Umbilical cord (tissue), 1 donor: ENCODE measurements at regions not wholly inside any gene's neighbourhood (a gene's known extent, or its start where the extent isn't known, plus 50 kb on each side); places are given as distances from the start of the nearest gene placed in this dataset.
"Not testable (repeated sequence)": the region's sequence is repeated elsewhere in the genome, so short reads cannot be mapped to it uniquely, and the experiment has no call there.

Experiments used
- DNase-seq: peaks from one replicate; pipeline ENCODE4 v3.0.0-alpha.2; 2015; ENCODE audit warnings: low spot score

DNA sequence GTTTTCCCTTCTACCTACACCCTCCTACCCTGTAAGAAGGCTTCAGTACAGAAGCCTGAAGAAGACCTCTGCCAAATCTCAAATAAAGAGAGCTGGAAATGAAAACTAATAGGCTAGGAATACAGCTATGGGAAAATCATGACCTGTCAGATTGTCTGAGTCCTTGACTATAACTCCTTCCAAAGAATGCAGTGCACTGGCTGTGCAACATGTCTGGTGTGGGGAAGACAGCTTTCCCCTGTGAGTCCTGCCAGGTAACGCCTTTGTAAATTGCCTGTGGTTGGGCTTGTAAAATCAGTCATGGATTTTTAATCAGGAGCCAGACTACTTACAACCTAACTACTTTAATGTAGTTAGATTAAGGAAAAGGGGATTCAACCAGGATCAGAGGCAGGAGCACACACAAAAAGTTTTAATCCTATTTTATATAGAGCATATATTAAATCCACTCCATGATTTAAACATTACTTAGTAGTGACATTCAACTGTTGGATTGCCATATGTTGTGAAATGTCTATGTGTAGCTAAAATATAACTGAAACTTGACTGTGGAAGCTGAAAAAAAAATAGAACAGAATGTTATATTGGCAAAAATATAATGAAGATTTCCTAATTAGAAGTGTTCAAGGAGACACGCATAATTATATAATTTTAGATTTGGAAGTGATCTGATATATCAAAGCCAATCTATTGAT, 1667.8 kb downstream of the KCNT2 start:
- DNase-seq = no peak

DNA sequence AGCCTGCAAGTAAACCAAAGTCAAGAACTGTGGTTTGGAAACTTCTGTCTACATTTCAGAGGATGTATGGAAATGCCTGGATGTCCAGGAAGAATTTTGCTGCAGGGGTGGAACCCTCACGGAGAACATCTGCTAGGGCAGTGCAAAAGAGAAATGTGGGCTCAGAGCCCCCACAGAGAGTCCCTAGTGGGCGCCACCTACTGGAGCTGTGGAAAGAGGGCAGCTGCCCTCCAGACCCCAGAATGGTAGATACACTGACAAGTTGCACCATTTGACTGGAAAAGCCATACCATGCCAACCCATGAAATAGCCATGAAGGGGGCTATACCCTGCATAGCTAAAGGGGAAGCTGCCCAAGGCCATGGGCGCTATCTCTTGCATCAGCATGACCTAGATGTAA, 1672.4 kb downstream of the KCNT2 start:
- DNase-seq = no peak

DNA sequence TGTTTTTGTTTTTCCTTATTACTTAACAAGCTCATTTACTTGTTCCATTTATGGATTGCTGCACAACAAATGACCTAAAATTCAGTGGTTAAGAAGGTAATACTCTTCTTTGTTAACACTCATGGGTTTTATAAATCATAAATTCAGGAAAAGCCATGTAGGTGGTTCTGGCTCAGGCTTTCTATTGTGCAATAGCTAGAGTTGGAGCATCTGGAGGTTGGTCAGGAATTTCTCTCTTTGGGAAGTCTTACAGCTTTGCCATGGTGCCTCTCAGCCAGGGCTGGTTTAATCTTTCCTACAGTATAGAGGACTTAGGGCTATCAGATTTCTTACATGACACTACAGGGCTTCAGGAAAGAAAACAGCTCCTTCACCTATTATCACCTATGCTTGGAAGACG, 1677.1 kb downstream of the KCNT2 start:
- DNase-seq = no peak

DNA sequence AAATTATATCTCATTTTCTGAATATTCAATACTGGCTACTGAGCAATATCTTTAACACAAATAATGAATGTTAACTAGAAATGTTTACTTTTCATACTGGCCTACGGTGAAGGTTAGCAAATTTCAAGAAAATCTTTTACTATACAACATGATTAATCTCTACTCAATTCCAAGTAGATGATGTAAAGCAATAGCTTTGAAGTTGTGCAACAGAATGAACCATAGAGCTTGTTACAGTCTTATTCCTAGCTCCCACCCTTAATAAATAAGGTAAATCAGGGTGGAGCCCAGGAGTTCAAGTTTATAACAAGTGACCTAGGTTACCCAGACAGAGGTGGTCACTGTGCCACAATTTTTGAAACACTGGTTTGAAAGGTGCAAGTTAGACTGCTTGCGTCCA, 1678.1 kb downstream of the KCNT2 start:
- DNase-seq = peak; percentile 13

DNA sequence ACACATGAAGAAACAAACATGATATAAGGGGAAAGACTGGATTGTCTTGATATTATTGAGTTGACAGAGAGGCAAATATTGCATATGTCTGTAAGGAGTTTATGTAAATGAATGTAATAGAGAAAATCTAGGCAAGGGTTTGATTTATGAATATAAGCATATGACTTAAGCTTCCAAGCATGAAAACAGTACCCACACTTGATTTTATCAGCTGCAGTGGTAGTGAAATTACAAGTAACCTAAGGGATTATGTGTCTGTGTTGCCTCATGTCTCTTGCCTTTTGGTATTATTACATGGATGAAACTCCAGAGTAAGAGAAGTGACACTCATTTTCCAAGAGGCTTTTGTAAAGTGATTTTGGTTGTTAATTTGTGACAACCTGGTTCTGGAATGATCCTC, 1678.9 kb downstream of the KCNT2 start:
- DNase-seq = peak; percentile 35

DNA sequence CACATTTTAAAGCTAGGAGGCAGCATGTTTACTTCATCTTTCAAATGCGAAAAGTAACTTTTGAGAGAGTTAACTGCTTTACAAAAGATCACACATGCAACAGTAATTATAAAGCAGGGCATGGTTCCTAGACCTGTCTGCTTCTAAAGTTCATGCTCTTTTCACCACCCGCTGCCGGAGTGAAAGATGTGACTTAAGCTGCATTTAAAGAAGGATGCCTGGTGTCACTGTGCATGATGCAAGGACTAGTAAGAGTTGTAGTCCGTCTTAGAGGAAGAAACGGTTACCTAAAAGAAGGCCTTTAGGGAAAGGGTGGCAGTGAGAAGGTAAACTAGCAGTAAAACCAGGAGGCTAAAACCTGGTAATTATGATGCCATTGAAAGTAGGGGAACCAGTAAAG, 1689.1 kb downstream of the KCNT2 start:
- DNase-seq = no peak

DNA sequence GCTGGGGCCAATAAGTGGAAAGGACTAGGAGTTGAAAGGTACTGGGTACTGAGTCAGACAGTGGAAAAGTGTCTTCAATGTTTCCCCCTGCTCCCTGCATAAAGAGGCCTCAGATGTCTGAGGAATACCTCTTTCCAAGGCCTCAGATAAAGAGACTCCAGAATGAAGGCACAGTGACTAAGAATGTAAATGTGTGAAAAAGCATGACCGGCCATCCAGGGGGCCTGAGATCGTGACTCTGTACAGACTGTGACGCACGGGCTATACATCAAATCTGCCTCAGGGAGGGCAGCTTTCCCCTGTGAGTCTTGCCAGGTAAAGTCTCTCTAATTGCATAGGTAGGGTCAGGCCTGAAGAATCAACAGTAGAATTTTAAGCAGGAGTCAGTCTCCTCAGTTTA, 1690.5 kb downstream of the KCNT2 start:
- DNase-seq = no peak

DNA sequence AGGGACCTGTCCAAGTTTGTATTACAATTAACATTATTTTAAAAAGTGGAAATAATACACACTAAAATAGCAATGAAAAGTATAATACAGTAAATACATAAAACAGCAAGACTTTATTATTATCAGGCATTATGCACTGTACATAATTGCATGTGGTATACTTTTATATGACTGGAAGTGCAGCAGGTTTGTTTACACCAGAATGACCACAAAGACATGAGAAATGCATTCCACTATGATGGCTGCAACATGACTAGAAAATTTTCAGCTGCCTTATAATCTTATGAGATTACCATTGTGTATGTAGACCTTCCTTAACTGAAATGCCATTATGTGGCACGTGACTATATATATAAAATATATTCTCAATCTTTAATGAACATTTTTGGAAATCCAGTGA, 1699.6 kb downstream of the KCNT2 start:
- DNase-seq = no peak

DNA sequence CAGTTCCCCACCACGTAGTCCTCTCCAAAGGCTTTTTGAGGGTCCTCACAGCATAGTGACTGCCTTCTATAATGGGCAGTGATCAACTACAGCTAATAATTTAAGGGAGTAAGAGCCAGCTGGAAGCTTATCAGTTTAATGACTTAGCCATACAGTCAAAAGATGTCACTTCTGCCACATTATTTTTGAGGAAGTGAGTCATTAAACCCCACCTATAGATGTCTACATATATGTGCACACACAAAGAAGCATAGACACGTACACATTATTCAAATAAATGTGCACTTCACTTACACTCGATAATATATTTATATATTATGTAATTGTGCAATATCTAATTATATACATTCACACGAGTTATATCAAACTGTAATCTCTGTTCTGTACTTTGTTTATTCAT, 1704.7 kb downstream of the KCNT2 start:
- DNase-seq = no peak

DNA sequence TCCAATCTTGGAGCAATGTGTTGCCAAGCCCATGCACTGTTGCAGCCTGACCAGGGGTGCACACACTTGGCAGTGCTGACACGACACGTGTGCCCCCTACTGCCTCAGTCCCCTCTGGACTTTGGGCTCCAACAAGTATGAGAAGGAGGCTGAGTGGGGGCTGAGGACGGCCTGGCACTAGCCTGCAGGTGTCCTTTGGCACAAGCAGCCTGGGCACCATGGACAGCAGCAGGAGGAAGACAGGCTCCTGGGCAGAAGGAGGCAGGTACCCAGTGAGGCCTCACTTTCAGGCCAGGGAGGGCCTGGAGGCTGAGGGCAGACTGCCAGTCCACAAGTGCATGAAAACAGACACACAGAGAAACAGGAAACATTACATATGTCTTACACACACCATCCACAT, 1702.9 kb upstream of the B3GALT2 start:
- no peak for DNase-seq

DNA sequence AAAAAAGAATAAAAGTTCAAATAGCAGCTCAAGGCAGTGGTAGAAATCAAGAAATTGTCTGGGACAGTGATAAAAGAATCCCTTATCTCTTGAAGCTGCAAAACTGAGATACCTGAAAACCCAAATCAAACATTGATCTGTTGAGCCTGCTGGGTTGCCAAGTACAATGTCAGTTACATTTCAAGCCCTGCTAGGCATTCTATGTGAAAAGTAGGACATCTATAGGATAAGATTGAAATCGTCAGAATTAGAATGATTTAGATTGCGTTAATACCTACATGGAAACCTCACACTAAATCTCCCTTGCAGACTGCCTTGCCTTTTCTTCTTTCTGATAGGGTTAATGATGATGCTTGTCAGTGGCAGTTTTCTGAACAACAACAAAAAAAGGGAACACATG, 1684.4 kb upstream of the B3GALT2 start:
- DNase-seq = no peak

DNA sequence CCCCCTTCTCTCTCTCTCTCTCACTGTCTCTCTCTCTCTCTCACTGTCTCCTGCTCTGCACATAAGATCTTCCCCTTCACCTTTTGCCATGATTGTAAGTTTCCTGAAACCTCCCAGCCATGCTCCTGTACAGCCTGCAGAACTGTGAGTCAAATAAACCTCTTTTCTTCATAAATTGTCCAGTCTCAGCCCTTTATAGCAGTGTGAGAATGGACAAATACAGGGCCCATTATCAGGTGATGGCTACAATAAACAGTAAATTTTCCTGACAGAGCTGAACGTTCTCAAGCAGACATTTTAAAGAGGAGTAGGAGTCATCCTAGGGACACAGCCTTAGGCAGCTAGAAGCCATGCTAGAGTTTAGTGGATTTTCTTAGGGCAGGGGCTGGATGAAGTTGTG, 1679.7 kb upstream of the B3GALT2 start:
- DNase-seq = no peak

DNA sequence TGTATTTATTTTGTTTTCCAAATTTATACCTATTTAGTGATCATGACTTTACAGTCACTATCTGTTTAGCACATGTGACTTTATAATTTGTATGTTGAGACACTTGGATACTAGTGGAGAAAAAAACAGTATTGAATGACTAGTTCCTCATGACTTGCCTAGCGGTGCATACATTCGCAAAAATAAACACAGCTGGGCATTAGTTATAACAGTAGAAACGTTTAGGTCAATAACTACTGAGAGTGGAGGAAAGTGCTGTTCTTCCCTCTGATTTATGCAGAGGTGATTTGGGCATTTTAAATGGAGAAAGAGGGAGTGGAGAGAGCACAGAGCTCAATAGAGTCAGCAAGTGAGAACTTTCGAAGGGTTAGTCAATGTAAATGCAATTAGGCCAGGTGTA, 1679.0 kb upstream of the B3GALT2 start:
- no peak for DNase-seq

DNA sequence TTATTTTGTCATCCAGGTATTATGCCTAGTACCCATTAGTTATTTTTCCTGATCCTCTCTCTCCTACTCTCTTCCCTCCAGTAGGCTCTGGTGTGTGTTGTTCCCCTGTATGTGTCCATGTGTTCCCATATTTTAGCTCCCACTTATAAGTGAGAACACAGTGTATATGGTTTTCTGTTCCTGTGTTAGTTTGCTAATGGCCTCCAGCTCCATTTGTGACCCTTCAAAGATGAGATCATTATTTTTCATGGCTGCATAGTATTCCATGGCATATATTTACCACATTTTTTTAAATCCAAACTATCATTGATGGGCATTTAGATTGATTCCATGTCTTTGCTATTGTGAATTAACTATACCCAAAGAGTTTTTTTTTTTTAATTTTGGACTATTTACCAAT, 1675.7 kb upstream of the B3GALT2 start:
- no peak for DNase-seq

DNA sequence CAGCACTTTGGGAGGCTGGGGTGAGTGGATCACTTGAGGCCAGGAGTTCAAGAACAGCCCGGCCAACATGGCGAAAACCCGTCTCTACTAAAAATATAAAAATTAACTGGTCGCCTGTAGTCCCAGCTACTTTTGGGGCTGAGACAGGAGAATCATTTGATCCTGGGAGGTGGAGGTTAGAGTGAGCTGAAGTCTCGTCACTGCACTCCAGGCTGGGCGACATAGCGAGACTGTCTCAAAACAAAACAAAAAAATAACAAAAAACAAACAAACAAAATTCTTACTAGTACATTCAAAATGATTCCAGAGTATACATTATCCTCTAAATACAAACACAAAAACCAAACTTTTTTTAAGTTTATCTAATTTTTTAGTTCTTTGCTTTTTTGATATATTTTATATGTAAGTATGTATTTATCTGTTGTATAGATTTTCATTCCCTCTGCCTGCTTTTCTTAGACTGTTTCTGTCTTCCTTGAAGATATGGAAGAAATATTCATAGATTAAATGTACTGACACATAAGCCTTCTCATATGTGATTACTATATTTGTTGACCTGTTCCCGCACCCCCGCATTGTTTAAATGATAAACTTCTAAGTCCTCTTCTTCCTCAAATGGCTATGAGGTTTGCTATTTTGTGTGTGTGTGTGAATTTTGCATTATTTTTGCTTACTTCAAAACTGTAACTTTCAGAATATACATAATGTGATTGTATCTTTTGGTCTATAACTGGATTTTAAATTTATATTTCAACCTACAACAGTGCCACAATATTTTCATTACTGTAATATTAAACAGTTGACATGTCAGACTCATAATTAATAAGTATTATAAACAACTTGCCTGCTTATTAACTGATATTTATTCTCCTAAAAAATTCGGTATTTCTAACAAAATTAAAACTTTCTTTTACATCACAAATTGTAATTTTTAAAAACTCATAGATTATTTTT, 1674.1 kb upstream of the B3GALT2 start:
- DNase-seq = no peak

DNA sequence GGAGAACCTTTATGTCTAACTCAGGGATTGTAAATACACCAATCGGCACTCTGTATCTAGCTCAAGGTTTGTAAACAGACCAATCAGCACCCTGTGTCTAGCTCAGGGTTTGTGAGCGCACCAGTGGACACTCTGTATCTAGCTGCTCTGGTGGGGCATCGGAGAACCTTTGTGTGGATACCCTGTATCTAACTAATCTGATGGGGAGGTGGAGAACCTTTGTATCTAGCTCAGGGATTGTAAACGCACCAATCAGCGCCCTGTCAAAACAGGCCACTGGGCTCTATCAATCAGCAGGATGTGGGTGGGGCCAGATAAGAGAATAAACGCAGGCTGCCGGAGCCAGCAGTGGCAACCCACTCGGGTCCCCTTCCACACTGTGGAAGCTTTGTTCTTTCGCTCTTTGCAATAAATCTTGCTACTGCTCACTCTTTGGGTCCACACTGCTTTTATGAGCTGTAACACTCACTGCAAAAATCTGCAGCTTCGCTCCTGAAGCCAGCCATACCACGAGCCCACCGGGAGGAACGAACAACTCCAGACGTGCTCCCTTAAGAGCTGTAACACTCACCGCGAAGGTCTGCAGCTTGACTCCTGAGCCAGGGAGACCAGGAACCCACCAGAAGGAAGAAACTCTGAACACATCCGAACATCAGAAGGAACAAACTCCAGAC, 1673.2 kb upstream of the B3GALT2 start:
- not testable (repeated sequence) for DNase-seq

DNA sequence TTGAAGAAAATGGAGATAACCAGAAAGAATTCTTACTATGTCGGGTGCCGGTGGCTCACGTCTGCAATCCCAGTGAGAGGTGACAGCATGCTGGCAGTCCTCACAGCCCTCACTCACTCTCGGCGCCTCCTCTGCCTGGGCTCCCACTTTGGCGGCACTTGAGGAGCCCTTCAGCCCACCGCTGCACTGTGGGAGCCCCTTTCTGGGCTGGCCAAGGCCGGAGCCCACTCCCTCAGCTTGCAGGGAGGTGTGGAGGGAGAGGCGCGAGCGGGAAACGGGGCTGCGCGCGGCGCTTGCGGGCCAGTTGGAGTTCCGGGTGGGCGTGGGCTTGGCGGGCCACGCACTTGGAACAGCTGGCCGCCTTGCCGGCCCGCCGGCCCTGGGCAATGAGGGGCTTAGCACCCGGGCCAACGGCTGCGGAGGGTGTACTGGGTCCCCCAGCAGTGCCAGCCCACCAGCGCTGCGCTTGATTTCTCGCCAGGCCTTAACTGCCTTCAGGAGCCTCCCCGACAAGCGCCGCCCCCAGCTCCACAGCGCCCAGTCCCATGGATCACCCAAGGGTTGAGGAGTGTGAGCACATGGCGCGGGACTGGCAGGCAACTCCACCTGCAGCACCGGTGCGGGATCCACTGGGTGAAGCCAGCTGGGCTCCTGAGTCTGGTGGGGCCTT, 1672.5 kb upstream of the B3GALT2 start:
- not testable (repeated sequence) for DNase-seq

DNA sequence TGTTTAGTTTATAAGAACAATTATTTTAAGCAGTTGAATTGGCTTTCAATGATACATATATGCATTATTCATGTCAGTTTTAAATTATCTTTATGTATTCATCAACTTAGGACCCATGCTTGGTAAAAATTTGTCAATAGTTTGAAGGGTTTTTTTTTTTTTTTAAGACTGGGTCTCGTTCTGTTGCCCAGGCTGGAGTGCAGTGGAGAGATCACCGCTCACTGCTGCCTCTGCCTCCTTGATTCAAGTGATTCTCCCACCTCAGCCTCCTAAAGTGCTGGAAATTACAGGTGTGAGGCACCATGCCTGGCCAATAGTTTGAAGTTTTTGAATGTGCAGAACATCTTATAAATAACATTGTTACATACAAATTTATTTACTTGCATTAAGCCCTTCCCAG, 1671.0 kb upstream of the B3GALT2 start:
- DNase-seq = no peak

DNA sequence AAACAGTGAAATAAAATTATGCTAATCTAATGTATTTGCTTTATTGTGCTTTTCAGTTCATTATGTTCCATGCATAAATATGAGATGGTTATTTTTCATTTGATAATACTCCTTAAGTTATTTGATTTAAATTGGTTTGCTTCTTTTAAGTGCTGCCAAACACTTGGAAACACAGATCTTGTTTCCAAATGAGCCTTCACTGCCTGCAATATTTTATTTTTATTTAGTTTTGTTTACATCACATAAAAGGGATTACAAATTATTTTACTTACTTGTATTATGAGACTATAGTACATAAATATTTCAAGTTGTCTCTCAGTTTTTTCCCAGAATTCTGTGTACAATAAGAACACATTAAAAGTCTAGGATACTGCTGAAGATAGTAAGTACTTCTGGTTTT, 1662.4 kb upstream of the B3GALT2 start:
- DNase-seq = no peak

DNA sequence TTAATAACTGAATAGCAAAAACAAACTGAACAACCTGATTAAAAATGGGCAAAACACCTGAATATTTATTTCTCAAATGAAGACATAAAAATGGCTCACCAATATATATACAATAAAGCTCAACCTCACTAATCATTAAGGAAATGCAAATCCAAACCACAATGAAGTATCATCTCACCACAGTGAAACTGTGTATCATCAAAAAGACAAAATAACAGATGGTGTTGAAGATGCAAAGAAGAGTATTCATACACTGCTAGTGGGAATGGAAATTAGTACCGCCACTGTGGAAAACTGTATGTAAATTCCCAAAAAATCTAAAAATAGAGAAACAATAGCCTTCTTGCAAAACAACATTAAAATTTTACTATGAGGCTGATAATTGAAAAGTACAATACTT, 1660.1 kb upstream of the B3GALT2 start:
- DNase-seq = no peak

DNA sequence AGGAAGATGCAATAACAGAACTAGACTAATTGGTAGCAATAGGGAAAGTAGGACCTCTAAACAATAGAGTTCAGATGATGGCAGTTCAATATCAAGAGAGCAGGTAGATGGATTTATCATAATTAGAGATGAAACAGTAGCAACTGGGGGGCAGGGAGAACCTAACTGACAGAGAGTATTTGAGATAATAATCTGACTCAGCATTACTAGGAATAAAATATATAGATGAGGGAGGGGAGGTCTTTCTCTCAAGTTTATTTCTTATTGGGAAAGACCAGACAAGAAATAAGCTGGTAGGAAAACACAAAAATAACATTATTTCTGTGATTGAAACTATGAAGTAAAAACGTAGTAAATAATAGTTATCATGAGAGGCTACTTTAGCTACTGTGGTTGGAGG, 1656.7 kb upstream of the B3GALT2 start:
- no peak for DNase-seq

DNA sequence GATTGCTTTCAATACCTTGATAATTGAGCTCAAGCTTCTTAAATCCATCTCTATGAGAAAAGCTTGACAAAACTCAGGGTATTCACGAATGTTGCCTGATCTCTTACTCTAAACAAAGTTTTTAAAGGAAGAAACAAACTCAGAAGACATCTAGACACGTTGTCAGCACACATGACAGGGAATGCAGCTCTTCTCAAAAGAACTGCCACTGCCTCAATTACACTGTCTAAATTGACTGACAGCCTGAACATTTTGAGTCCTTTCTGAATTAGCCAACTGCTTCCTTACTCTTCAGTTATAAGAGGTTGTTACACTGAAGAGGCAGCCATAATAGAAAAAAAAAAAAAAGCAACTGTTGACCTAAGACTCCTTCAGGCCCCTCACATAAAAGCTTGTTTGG, 1646.7 kb upstream of the B3GALT2 start:
- no peak for DNase-seq
